HAP-1 (cell line): ENCODE measurements at regions not wholly inside any gene's neighbourhood (a gene's known extent, or its start where the extent isn't known, plus 50 kb on each side); places are given as distances from the start of the nearest gene placed in this dataset.
"Not testable (repeated sequence)": the region's sequence is repeated elsewhere in the genome, so short reads cannot be mapped to it uniquely, and the experiment has no call there.

Source experiments
- DNase-seq, 2 experiments: peaks; one replicate each; pipeline ENCODE4 v3.0.0-alpha.2; 2016 to 2020; ENCODE audit warnings: low spot score in 2 of 2
- H3K27me3 ChIP-seq: fragments of 250-450 bp; sonication (Bioruptor Pico); 2 replicates; pipeline ENCODE4 v1.5.1; 2020; ENCODE audit warnings: low read depth, mild to moderate bottlenecking, moderate library complexity
- H3K36me3 ChIP-seq: fragments of 250-450 bp; sonication (Bioruptor Pico); replicated peaks from 2 replicates; pipeline ENCODE4 v1.5.1; 2020; ENCODE audit warnings: mild to moderate bottlenecking
- H3K4me1 ChIP-seq: fragments of 250-450 bp; sonication (Bioruptor Pico); 2 replicates; pipeline ENCODE4 v1.5.1; 2020; ENCODE audit warnings: mild to moderate bottlenecking
- H3K4me3 ChIP-seq: fragments of 250-450 bp; sonication (Bioruptor Pico); 2 replicates; pipeline ENCODE4 v1.5.1; 2020; ENCODE audit warnings: mild to moderate bottlenecking, moderate library complexity
- H3K9me3 ChIP-seq: fragments of 250-450 bp; sonication (Bioruptor Pico); 2 replicates; pipeline ENCODE4 v1.5.1; 2020; ENCODE audit warnings: mild to moderate bottlenecking, moderate library complexity
- in situ Hi-C: fragments of 300-500 bp; cut with MboI; formaldehyde crosslinking; loops from 3 replicates; pipeline ENCODE4 v1.14.3; 2020; ENCODE audit warnings: low sequenced_read_pairs, inconsistent platforms, mixed read lengths

- DNase-seq, result no peak
- H3K4me1 ChIP-seq, result 0 out of 2 replicates have a peak, but pooled peaks cover 3% of the 10 kb centered on the region
- in situ Hi-C loops, result no loop called here
These were observed 135.2 kb upstream of the BCL6 start for GRCh38 chr3:187880441-187880840.

GRCh38 chr3:187880851-187881250 lies 135.6 kb upstream of the BCL6 start:
- in situ Hi-C loops, result no loop called here
- Histone ChIP-seq H3K36me3 (no peaks in the 10 kb centered on the region), H3K9me3 (no peaks in the 10 kb centered on the region), H3K4me3 (no peak overlapping the region), H3K27me3 (no peaks in the 10 kb centered on the region), H3K4me1 (0 out of 2 replicates have a peak, but pooled peaks cover 3% of the 10 kb centered on the region)
- no peak for DNase-seq

More at GRCh38 chr3:187880441-187880840, 135.2 kb upstream of the BCL6 start:
- no peaks in the 10 kb centered on the region for H3K9me3 ChIP-seq
- no peaks in the 10 kb centered on the region for H3K36me3 ChIP-seq
- no peak overlapping the region for H3K4me3 ChIP-seq
- H3K27me3 ChIP-seq, result no peaks in the 10 kb centered on the region

- no peaks in the 10 kb centered on the region for H3K27me3 ChIP-seq
- no peaks in the 10 kb centered on the region for H3K36me3 ChIP-seq
- DNase-seq, result no peak
- 0 out of 2 replicates have a peak, but pooled peaks cover 2% of the 10 kb centered on the region for H3K4me1 ChIP-seq
- no peaks in the 10 kb centered on the region for H3K9me3 ChIP-seq
- H3K4me3 ChIP-seq, result no peak overlapping the region
- in situ Hi-C loops, result no loop called here
These were observed 143.4 kb upstream of the BCL6 start for GRCh38 chr3:187888701-187889100.

- in situ Hi-C loops, result no loop called here
- Histone ChIP-seq H3K27me3 (no peaks in the 10 kb centered on the region), H3K4me1 (no peaks in the 10 kb centered on the region), H3K9me3 (no peaks in the 10 kb centered on the region), H3K4me3 (no peak overlapping the region), H3K36me3 (no peaks in the 10 kb centered on the region)
- DNase-seq, result no peak
These were observed 143.8 kb upstream of the BCL6 start for GRCh38 chr3:187889106-187889505.

DNA sequence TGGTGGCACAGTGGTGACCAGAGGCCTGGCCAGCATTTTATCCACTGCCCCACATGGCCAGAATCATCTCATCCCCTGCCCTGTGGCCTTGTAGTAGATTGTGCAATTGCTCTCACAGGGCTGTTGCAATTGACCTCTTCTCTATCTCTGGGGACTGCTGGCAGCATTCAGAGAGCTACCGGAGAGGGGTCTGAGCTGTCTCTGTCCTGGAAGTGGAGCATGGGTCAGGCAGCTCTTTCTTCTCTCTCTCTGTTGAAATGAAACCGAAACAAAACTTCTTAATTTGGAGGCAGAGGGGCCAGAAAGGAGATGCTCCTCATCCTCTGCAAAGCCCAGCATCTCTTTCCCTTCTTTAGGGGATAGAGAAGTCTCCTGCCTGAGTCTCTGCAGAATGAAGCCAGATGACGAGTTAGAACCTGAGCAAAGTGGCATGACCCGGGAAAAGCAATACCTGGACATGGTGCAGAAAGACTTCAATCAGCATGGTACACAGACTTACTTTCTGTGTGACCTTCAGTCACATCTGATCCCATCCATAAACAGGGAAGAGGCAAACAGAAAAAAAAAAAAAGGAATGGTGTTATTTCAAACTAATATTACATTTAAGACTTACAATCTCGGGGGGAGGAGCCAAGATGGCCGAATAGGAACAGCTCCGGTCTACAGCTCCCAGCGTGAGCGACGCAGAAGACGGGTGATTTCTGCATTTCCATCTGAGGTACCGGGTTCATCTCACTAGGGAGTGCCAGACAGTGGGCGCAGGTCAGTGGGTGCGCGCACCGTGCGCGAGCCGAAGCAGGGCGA lies 144.5 kb upstream of the BCL6 start:
- H3K4me1 ChIP-seq, result no peaks in the 10 kb centered on the region
- no peak for DNase-seq
- H3K36me3 ChIP-seq, result no peaks in the 10 kb centered on the region
- no peaks in the 10 kb centered on the region for H3K9me3 ChIP-seq
- no peak overlapping the region for H3K4me3 ChIP-seq
- H3K27me3 ChIP-seq, result no peaks in the 10 kb centered on the region
- in situ Hi-C loops, result no loop called here

- H3K4me3 ChIP-seq, H3K36me3 ChIP-seq, in situ Hi-C loops, H3K9me3 ChIP-seq, H3K4me1 ChIP-seq, H3K27me3 ChIP-seq: not testable (repeated sequence)
- DNase-seq, result peak in 1 of 2 experiments; percentile 25
These were observed 145.1 kb upstream of the BCL6 start for GRCh38 chr3:187890405-187890752.

DNA sequence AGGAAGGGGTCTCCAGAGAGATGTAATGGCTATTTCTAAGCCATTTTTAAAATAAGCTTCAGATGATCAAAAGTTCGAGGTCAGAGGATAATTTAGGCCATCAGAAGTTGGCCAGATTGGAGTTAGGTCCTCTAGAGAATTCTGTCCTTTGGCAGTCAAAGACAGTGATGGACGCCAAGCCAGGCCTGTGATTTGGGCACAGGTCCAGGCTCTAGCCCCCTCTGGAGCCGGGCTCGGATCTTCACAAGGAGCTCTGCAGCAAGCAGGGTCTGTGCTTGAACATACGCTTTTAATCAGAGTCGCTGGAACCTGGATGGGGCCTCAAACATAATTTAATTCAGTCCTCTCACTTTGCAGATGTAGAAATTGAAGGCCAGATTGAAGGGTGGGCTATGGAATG lies 151.4 kb upstream of the BCL6 start:
- Histone ChIP-seq H3K9me3 (no peaks in the 10 kb centered on the region), H3K36me3 (no peaks in the 10 kb centered on the region), H3K27me3 (no peaks in the 10 kb centered on the region), H3K4me1 (peaks cover 15% of the 10 kb centered on the region), H3K4me3 (no peak overlapping the region)
- in situ Hi-C loops, result no loop called here
- DNase-seq, result no peak

DNA sequence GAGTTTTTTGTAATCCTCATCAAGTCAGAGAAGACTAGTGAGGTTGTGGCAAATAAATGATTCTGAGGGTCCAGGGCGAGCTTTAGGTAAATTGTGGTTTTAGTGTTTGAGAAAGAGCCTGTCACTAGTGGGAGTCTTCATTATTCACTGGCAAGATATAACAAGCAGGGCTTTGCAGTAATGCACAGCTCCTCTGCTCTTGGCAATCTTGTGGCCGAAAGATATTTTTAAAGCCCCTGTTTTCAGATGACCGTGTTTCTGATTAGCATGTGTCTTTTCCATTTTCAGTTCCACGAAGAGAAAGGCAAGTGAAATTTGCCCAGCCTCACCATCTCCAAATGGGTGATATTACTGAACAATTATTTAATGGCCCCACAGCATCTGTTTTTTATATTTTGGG lies 154.0 kb upstream of the BCL6 start:
- no peak overlapping the region for H3K4me3 ChIP-seq
- no peak for DNase-seq
- H3K36me3 ChIP-seq, result no peaks in the 10 kb centered on the region
- H3K27me3 ChIP-seq, result no peaks in the 10 kb centered on the region
- H3K9me3 ChIP-seq, result no peaks in the 10 kb centered on the region
- in situ Hi-C loops, result no loop called here
- H3K4me1 ChIP-seq, result peaks cover 16% of the 10 kb centered on the region

GRCh38 chr3:187900993-187901755 lies 155.9 kb upstream of the BCL6 start:
- no peak overlapping the region for H3K4me3 ChIP-seq
- no peaks in the 10 kb centered on the region for H3K27me3 ChIP-seq

DNA sequence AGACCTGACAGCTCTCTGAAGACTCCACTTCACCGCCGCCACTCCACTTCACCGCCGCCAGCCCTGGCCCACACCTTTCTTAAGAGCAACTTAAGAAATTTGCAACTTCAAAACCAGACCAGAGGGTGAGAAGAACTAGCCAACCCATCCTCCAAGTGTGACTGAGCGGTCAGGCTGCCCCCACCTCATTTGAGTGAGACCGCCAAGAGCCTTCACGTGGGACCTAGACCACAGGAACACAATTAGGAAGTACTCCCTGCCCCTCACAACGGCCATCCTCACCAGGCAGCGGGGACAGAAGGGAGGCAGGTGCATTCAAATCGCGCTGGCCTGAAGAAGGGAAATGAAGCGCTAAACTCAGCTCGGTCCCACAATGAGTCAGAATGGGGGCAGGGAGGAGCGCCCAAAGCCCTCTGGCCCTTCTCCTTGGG lies 156.8 kb upstream of the BCL6 start:
- H3K27me3 ChIP-seq, result no peaks in the 10 kb centered on the region
- H3K4me3 ChIP-seq, result no peak overlapping the region
- no peaks in the 10 kb centered on the region for H3K36me3 ChIP-seq
- in situ Hi-C loops, result no loop called here
- H3K9me3 ChIP-seq, result no peaks in the 10 kb centered on the region
- no peak for DNase-seq
- peaks cover 16% of the 10 kb centered on the region for H3K4me1 ChIP-seq

More at GRCh38 chr3:187900993-187901755, 155.9 kb upstream of the BCL6 start:
- peak; percentile 58 to 86 for DNase-seq
- Histone ChIP-seq H3K9me3 (no peaks in the 10 kb centered on the region), H3K36me3 (no peaks in the 10 kb centered on the region), H3K4me1 (peaks cover 16% of the 10 kb centered on the region)
- in situ Hi-C loops, result no loop called here

- Histone ChIP-seq H3K9me3 (no peaks in the 10 kb centered on the region), H3K36me3 (no peaks in the 10 kb centered on the region), H3K27me3 (no peaks in the 10 kb centered on the region), H3K4me3 (no peak overlapping the region), H3K4me1 (peaks cover 16% of the 10 kb centered on the region)
- in situ Hi-C loops, result no loop called here
- no peak for DNase-seq
These were observed 157.7 kb upstream of the BCL6 start for GRCh38 chr3:187902936-187903335.

DNA sequence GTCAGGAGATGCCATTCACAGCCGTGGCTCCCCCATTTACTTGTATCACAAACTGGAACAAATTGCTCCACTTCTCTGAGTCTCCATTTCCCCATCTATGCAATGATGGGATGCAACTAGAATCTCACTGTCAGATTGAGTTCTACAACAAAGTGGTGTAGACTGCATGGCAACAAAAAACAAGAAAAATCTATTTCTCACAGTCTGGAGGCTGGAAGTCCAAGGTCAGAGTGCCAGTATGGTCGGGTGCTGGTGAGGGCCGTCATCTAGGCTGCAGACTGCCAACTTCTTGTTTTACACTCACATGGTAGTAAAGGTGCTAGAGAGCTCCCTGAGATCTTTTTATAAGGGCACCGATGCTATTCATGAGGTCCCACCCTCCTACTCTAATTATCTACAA lies 158.4 kb upstream of the BCL6 start:
- Histone ChIP-seq H3K4me3 (no peak overlapping the region), H3K9me3 (no peaks in the 10 kb centered on the region), H3K36me3 (no peaks in the 10 kb centered on the region), H3K4me1 (peaks cover 16% of the 10 kb centered on the region), H3K27me3 (no peaks in the 10 kb centered on the region)
- in situ Hi-C loops, result no loop called here
- no peak for DNase-seq

GRCh38 chr3:187906416-187906815 lies 161.1 kb upstream of the BCL6 start:
- Histone ChIP-seq H3K27me3 (no peaks in the 10 kb centered on the region), H3K9me3 (no peaks in the 10 kb centered on the region), H3K4me1 (peaks cover 3% of the 10 kb centered on the region), H3K36me3 (no peaks in the 10 kb centered on the region), H3K4me3 (no peak overlapping the region)
- DNase-seq, result no peak
- in situ Hi-C loops, result no loop called here

- Histone ChIP-seq H3K27me3 (no peaks in the 10 kb centered on the region), H3K4me3 (no peak overlapping the region), H3K36me3 (no peaks in the 10 kb centered on the region), H3K4me1 (no peaks in the 10 kb centered on the region), H3K9me3 (no peaks in the 10 kb centered on the region)
- DNase-seq, result no peak
- in situ Hi-C loops, result no loop called here
These were observed 161.7 kb upstream of the BCL6 start for GRCh38 chr3:187906920-187907319.
